ENCODE measurements at regions not wholly inside any gene's neighbourhood (a gene's known extent, or its start where the extent isn't known, plus 50 kb on each side); places are given as distances from the start of the nearest gene placed in this dataset.

DNA sequence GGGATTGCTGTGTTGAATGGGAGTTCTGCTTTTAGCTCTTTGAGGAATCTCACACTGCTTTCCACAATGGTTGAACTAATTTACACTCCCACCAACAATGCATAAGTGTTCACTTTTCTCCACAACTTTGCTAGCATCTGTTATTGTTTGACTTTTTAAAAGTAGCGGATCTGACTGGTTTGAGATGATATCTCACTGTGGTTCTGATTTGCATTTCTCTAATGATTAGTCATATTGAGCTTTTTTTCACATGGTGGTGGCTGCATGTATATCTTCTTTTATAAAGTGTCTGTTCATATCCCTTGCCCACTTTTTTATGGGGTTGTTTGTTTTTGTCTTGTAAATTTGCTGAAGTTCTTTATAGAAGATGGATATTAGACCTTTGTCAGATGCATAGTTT, 588.3 kb upstream of the ADGRB3 start (continued):
- TF ChIP-seq ZNF316 (IDR thresholded peaks at IDR 0.05) (peak; percentile 72), ZNF134 (CRISPR knock-in tag; conservative IDR thresholded peaks at IDR 0.05) (no peak), MYBL2 (IDR thresholded peaks at IDR 0.05; ENCODE audit: low read depth) (peak; percentile 75), MYBL2 (CRISPR knock-in tag; IDR thresholded peaks at IDR 0.05; ENCODE audit: borderline replicate concordance) (no peak), MCM2 (IDR thresholded peaks at IDR 0.05; ENCODE audit: low read depth) (no peak), ZNF224 (CRISPR knock-in tag; IDR thresholded peaks at IDR 0.05) (no peak), YY1 (IDR thresholded peaks at IDR 0.05; ENCODE audit: borderline replicate concordance in 1 of 3, control insufficient read depth in 1 of 3, extremely low read depth in 1 of 3, insufficient read depth in 3 of 3, insufficient read length in 1 of 3, insufficient replicate concordance in 2 of 3, low read depth in 1 of 3, low read length in 2 of 3) (no peak), ETV6 (IDR thresholded peaks at IDR 0.05; ENCODE audit: borderline replicate concordance in 1 of 2, low read depth in 2 of 2, low read length in 1 of 2) (no peak), ETV6 (CRISPR knock-in tag; IDR thresholded peaks at IDR 0.05; ENCODE audit: borderline replicate concordance) (no peak)
- TF ChIP-seq, protein P1, sequence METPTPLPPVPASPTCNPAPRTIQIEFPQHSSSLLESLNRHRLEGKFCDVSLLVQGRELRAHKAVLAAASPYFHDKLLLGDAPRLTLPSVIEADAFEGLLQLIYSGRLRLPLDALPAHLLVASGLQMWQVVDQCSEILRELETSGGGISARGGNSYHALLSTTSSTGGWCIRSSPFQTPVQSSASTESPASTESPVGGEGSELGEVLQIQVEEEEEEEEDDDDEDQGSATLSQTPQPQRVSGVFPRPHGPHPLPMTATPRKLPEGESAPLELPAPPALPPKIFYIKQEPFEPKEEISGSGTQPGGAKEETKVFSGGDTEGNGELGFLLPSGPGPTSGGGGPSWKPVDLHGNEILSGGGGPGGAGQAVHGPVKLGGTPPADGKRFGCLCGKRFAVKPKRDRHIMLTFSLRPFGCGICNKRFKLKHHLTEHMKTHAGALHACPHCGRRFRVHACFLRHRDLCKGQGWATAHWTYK (CRISPR knock-in tag; IDR thresholded peaks at IDR 0.05): no peak
- TF ChIP-seq, protein P2, sequence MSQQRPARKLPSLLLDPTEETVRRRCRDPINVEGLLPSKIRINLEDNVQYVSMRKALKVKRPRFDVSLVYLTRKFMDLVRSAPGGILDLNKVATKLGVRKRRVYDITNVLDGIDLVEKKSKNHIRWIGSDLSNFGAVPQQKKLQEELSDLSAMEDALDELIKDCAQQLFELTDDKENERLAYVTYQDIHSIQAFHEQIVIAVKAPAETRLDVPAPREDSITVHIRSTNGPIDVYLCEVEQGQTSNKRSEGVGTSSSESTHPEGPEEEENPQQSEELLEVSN (IDR thresholded peaks at IDR 0.05; ENCODE audit: borderline replicate concordance in 1 of 2, extremely low read depth in 1 of 2, insufficient read depth in 1 of 2, insufficient read length in 1 of 2, low read depth in 1 of 2, low read length in 1 of 2, poor library complexity in 1 of 2, severe bottlenecking in 1 of 2): no peak
- TF ChIP-seq, protein P3, sequence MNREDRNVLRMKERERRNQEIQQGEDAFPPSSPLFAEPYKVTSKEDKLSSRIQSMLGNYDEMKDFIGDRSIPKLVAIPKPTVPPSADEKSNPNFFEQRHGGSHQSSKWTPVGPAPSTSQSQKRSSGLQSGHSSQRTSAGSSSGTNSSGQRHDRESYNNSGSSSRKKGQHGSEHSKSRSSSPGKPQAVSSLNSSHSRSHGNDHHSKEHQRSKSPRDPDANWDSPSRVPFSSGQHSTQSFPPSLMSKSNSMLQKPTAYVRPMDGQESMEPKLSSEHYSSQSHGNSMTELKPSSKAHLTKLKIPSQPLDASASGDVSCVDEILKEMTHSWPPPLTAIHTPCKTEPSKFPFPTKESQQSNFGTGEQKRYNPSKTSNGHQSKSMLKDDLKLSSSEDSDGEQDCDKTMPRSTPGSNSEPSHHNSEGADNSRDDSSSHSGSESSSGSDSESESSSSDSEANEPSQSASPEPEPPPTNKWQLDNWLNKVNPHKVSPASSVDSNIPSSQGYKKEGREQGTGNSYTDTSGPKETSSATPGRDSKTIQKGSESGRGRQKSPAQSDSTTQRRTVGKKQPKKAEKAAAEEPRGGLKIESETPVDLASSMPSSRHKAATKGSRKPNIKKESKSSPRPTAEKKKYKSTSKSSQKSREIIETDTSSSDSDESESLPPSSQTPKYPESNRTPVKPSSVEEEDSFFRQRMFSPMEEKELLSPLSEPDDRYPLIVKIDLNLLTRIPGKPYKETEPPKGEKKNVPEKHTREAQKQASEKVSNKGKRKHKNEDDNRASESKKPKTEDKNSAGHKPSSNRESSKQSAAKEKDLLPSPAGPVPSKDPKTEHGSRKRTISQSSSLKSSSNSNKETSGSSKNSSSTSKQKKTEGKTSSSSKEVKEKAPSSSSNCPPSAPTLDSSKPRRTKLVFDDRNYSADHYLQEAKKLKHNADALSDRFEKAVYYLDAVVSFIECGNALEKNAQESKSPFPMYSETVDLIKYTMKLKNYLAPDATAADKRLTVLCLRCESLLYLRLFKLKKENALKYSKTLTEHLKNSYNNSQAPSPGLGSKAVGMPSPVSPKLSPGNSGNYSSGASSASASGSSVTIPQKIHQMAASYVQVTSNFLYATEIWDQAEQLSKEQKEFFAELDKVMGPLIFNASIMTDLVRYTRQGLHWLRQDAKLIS (CRISPR knock-in tag; IDR thresholded peaks at IDR 0.05): no peak
- TF ChIP-seq, protein P4, sequence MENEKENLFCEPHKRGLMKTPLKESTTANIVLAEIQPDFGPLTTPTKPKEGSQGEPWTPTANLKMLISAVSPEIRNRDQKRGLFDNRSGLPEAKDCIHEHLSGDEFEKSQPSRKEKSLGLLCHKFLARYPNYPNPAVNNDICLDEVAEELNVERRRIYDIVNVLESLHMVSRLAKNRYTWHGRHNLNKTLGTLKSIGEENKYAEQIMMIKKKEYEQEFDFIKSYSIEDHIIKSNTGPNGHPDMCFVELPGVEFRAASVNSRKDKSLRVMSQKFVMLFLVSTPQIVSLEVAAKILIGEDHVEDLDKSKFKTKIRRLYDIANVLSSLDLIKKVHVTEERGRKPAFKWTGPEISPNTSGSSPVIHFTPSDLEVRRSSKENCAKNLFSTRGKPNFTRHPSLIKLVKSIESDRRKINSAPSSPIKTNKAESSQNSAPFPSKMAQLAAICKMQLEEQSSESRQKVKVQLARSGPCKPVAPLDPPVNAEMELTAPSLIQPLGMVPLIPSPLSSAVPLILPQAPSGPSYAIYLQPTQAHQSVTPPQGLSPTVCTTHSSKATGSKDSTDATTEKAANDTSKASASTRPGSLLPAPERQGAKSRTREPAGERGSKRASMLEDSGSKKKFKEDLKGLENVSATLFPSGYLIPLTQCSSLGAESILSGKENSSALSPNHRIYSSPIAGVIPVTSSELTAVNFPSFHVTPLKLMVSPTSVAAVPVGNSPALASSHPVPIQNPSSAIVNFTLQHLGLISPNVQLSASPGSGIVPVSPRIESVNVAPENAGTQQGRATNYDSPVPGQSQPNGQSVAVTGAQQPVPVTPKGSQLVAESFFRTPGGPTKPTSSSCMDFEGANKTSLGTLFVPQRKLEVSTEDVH (IDR thresholded peaks at IDR 0.05; ENCODE audit: low read depth, partially characterized antibody): no peak
- TF ChIP-seq, protein P5, sequence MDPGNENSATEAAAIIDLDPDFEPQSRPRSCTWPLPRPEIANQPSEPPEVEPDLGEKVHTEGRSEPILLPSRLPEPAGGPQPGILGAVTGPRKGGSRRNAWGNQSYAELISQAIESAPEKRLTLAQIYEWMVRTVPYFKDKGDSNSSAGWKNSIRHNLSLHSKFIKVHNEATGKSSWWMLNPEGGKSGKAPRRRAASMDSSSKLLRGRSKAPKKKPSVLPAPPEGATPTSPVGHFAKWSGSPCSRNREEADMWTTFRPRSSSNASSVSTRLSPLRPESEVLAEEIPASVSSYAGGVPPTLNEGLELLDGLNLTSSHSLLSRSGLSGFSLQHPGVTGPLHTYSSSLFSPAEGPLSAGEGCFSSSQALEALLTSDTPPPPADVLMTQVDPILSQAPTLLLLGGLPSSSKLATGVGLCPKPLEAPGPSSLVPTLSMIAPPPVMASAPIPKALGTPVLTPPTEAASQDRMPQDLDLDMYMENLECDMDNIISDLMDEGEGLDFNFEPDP (CRISPR knock-in tag; IDR thresholded peaks at IDR 0.05): no peak
- TF ChIP-seq, protein P6, sequence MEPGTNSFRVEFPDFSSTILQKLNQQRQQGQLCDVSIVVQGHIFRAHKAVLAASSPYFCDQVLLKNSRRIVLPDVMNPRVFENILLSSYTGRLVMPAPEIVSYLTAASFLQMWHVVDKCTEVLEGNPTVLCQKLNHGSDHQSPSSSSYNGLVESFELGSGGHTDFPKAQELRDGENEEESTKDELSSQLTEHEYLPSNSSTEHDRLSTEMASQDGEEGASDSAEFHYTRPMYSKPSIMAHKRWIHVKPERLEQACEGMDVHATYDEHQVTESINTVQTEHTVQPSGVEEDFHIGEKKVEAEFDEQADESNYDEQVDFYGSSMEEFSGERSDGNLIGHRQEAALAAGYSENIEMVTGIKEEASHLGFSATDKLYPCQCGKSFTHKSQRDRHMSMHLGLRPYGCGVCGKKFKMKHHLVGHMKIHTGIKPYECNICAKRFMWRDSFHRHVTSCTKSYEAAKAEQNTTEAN (CRISPR knock-in tag; IDR thresholded peaks at IDR 0.05): no peak

Measured in K562 (cell line).